WTC11 (cell line): ENCODE measurements at regions not wholly inside any gene's neighbourhood (a gene's known extent, or its start where the extent isn't known, plus 50 kb on each side); places are given as distances from the start of the nearest gene placed in this dataset.

ENCODE experiments used
- ATAC-seq: fragments of 200-7000 bp; cut with Tn5 transposase; 2 replicates; pipeline ENCODE4 v1.10.0; 2021; ENCODE audit warnings: mild to moderate bottlenecking, moderate library complexity
- CTCF ChIA-PET: fragments of 300-600 bp; sonication (Branson Sonifier 250); formaldehyde crosslinking; loops from one replicate; lab custom pipeline; 2021; ENCODE audit warnings: antibody characterized with exemption; lab: Charles Lee
- POLR2A ChIA-PET: fragments of 350-600 bp; sonication (Branson Sonifier 250); formaldehyde crosslinking; loops from one replicate; lab custom pipeline; 2021; ENCODE audit warnings: antibody characterized with exemption; lab: Charles Lee
- DNase-seq: peaks from one replicate; pipeline ENCODE4 v3.0.0; 2021; ENCODE audit warnings: low spot score
- H3K27ac Mint-ChIP-seq: 2 replicates; pipeline ENCODE4 v1.8.0; 2021; ENCODE audit warnings: mixed read lengths
- H3K27me3 Mint-ChIP-seq: 2 replicates; pipeline ENCODE4 v1.8.0; 2021; ENCODE audit warnings: low read depth, mild to moderate bottlenecking, moderate library complexity, mixed read lengths
- H3K36me3 Mint-ChIP-seq: 2 replicates; pipeline ENCODE4 v1.8.0; 2021; ENCODE audit warnings: mixed read lengths
- H3K4me1 Mint-ChIP-seq: 2 replicates; pipeline ENCODE4 v1.8.0; 2022; ENCODE audit warnings: mixed read lengths
- H3K4me3 Mint-ChIP-seq: 2 replicates; pipeline ENCODE4 v1.8.0; 2021; ENCODE audit warnings: mild to moderate bottlenecking, moderate library complexity, mixed read lengths
- H3K9me3 Mint-ChIP-seq: 2 replicates; pipeline ENCODE4 v1.8.0; 2021; ENCODE audit warnings: mixed read lengths
- AFF4 ChIP-seq: sonication (generic); formaldehyde crosslinking; IDR thresholded peaks from 2 replicates; pipeline ENCODE4 v1.8.1; 2023; ENCODE audit warnings: mild to moderate bottlenecking, missing genetic modification reagents, borderline replicate concordance
- AR ChIP-seq: fragments of 250-450 bp; sonication (Bioruptor Pico); IDR thresholded peaks from 2 replicates; pipeline ENCODE4 v1.9.0; 2021; ENCODE audit warnings: mild to moderate bottlenecking
- CTCF ChIP-seq: fragments of 200-600 bp; IDR thresholded peaks from 2 replicates; pipeline ENCODE4 v1.8.0; 2022; ENCODE audit warnings: antibody characterized with exemption
- E2F5 ChIP-seq: sonication (generic); formaldehyde crosslinking; IDR thresholded peaks from 2 replicates; pipeline ENCODE4 v1.8.1; 2022; ENCODE audit warnings: mild to moderate bottlenecking, moderate library complexity, missing genetic modification reagents
- MAX ChIP-seq: sonication (generic); formaldehyde crosslinking; IDR thresholded peaks from 2 replicates; pipeline ENCODE4 v1.8.0; 2022; ENCODE audit warnings: mild to moderate bottlenecking, missing genetic modification reagents
- NFYB ChIP-seq: sonication (generic); formaldehyde crosslinking; conservative IDR thresholded peaks from 2 replicates; pipeline ENCODE4 v1.8.0; 2022; ENCODE audit warnings: low read depth, missing genetic modification reagents
- TCF7 ChIP-seq: sonication (generic); formaldehyde crosslinking; IDR thresholded peaks from 2 replicates; pipeline ENCODE4 v1.8.0; 2022; ENCODE audit warnings: mild to moderate bottlenecking, low read depth, missing genetic modification reagents, moderate library complexity
- ZNF281 ChIP-seq: sonication (generic); formaldehyde crosslinking; IDR thresholded peaks from 2 replicates; pipeline ENCODE4 v1.8.0; 2023; ENCODE audit warnings: mild to moderate bottlenecking, missing genetic modification reagents
- ZNF532 ChIP-seq: fragments of 250-450 bp; sonication (Bioruptor Pico); IDR thresholded peaks from 2 replicates; pipeline ENCODE4 v1.9.0; 2021; ENCODE audit warnings: mild to moderate bottlenecking, borderline replicate concordance

- TF ChIP-seq ZNF281 (CRISPR knock-in tag) = no peak
- no peak for TF ChIP-seq TCF7
- TF ChIP-seq CTCF = no peak
- TF ChIP-seq NFYB (CRISPR knock-in tag) = no peak
- TF ChIP-seq ZNF532 = no peak
- TF ChIP-seq E2F5 (CRISPR knock-in tag) = no peak
- TF ChIP-seq MAX = no peak
- TF ChIP-seq AFF4 (CRISPR knock-in tag) = no peak
- TF ChIP-seq AR (CRISPR knock-in tag) = no peak
- ChIA-PET CTCF (interaction anchor here (0.5 kb wide), 1 partner anchor 575 kb away, joined by 3 read pairs; no protein-coding TSS in a partner anchor), POLR2A (no interaction called here)
- Mint-ChIP-seq H3K4me3 (no peak overlapping the region), H3K4me1 (no peaks in the 10 kb centered on the region), H3K27ac (no peak overlapping the region), H3K27me3 (peaks cover 5% of the 10 kb centered on the region), H3K36me3 (no peaks in the 10 kb centered on the region), H3K9me3 (no peaks in the 10 kb centered on the region)
- no peak for ATAC-seq
- DNase-seq = no peak
Measured at GRCh38 chr17:33786478-33786877, 468.6 kb upstream of the CCL2 start.
